ENCODE measurements at regions not wholly inside any gene's neighbourhood (a gene's known extent, or its start where the extent isn't known, plus 50 kb on each side); places are given as distances from the start of the nearest gene placed in this dataset.

GRCh38 chr9:115395511-115396021, 277.6 kb upstream of the TNC start:
- intact Hi-C loops (cut with micrococcal nuclease), result loop anchor here (10.0 kb wide), 1 partner anchor 711 kb away; the partner anchor contains the start of gene TEX48
- H3K36me3 Mint-ChIP-seq (ENCODE audit: low read depth), result no peaks in the 10 kb centered on the region

DNA sequence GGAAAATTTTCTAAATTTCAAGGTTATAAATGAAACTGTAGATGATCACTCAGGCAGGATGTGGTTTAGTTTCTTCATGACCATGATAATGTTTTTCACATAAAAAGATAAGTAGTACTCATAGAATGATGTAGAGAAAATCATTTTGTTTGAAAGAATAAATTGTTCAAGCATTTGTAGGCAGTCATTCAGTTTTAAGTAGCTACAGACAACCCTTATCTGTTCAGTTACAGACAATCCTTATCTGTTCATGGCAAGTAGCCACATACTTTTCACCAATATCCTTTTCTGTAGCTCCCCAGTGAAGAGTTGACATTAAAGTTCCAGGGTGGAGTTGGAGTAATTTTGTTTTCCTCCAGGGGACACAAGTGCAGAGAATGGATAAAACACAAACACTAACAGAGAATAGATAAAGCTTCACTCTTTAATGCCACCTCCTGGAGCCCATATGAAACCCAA, 278.1 kb upstream of the TNC start:
- Mint-ChIP-seq H3K27me3 (ENCODE audit: low read depth) (no peaks in the 10 kb centered on the region), H3K4me3 (ENCODE audit: low read depth) (no peak overlapping the region), H3K4me1 (ENCODE audit: low read depth) (peaks cover 2% of the 10 kb centered on the region), H3K36me3 (ENCODE audit: low read depth) (no peaks in the 10 kb centered on the region), H3K27ac (no peak overlapping the region), H3K9me3 (no peaks in the 10 kb centered on the region)
- intact Hi-C loops (cut with micrococcal nuclease), result loop anchor here (10.0 kb wide), 1 partner anchor 711 kb away; the partner anchor contains the start of gene TEX48
- no peak for DNase-seq (ENCODE audit: low spot score)

More at GRCh38 chr9:115395511-115396021, 277.6 kb upstream of the TNC start:
- Mint-ChIP-seq H3K4me3 (ENCODE audit: low read depth) (no peak overlapping the region), H3K9me3 (no peaks in the 10 kb centered on the region), H3K27me3 (ENCODE audit: low read depth) (no peaks in the 10 kb centered on the region), H3K27ac (no peak overlapping the region), H3K4me1 (ENCODE audit: low read depth) (peaks cover 2% of the 10 kb centered on the region)
- no peak for DNase-seq (ENCODE audit: low spot score)

DNA sequence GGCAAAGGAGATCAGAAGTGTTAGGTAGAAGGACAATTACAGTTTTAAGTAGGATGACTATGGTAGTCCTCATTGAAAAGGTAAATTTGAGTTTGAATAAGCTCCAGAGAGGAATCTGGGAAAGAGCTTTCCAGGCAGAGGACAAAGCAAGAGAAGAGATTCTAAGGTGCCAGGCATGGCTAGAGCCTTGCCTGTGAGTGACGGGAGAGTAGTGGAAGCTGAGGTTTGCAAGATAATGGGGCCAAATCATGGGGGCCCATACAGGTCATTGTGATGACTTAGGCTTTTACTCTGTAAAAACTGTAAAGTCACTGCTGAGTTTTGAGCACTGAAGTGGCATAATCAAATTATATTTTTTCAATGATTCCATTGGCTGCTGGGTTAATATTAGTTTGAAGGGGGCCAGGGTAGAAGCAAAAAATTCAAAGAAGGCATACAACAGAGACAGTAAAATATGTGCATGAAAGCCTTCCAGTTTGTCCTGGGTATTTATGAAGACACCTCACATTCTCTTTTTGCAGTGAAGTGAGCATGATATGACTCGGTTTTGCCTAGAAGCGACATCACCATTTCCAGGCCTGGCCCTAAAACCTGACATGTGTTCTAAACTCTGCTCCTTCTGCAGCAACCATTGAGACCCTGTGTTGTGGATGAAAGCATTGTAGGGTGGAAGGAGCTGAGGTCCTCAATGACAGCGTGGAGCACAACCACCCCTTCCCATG, 279.8 kb upstream of the TNC start:
- Mint-ChIP-seq H3K27ac (no peak overlapping the region), H3K4me1 (ENCODE audit: low read depth) (peaks cover 2% of the 10 kb centered on the region), H3K27me3 (ENCODE audit: low read depth) (no peaks in the 10 kb centered on the region), H3K9me3 (no peaks in the 10 kb centered on the region), H3K4me3 (ENCODE audit: low read depth) (no peak overlapping the region), H3K36me3 (ENCODE audit: low read depth) (no peaks in the 10 kb centered on the region)
- intact Hi-C loops (cut with micrococcal nuclease), result loop anchor here (10.0 kb wide), 1 partner anchor 713 kb away; the partner anchor contains the start of gene TEX48
- DNase-seq (ENCODE audit: low spot score), result no peak

DNA sequence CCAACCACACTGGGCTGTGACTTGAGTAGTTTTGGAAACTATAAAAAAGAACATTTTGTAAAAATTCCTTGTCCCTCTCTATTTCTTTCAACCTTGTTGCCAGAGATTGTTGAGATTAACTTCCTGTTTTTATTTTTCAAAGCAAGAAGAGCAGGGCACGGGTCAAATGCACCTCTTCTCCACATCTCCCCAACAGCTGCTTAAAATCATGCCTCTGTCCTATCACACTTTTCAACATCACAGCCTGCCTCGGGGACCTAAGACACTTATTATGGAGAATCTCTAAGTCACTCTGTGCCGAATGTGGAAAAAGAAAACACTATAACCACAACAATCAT, 280.3 kb upstream of the TNC start:
- H3K27me3 Mint-ChIP-seq (ENCODE audit: low read depth), result no peaks in the 10 kb centered on the region
- peaks cover 2% of the 10 kb centered on the region for H3K4me1 Mint-ChIP-seq (ENCODE audit: low read depth)
- no peak overlapping the region for H3K27ac Mint-ChIP-seq
- intact Hi-C loops (cut with micrococcal nuclease), result loop anchor here (10.0 kb wide), 1 partner anchor 713 kb away; the partner anchor contains the start of gene TEX48
- no peaks in the 10 kb centered on the region for H3K36me3 Mint-ChIP-seq (ENCODE audit: low read depth)
- no peaks in the 10 kb centered on the region for H3K9me3 Mint-ChIP-seq
- no peak overlapping the region for H3K4me3 Mint-ChIP-seq (ENCODE audit: low read depth)
- DNase-seq (ENCODE audit: low spot score), result no peak

GRCh38 chr9:115398996-115399395, 281.0 kb upstream of the TNC start:
- H3K27ac Mint-ChIP-seq, result no peak overlapping the region
- H3K36me3 Mint-ChIP-seq (ENCODE audit: low read depth), result no peaks in the 10 kb centered on the region
- H3K4me1 Mint-ChIP-seq (ENCODE audit: low read depth), result peaks cover 2% of the 10 kb centered on the region
- no peaks in the 10 kb centered on the region for H3K9me3 Mint-ChIP-seq
- no peaks in the 10 kb centered on the region for H3K27me3 Mint-ChIP-seq (ENCODE audit: low read depth)
- no peak overlapping the region for H3K4me3 Mint-ChIP-seq (ENCODE audit: low read depth)
- DNase-seq (ENCODE audit: low spot score), result no peak
- intact Hi-C loops (cut with micrococcal nuclease), result loop anchor here (10.0 kb wide), 1 partner anchor 714 kb away; the partner anchor contains the start of gene TEX48

GRCh38 chr9:115400796-115401195, 282.8 kb upstream of the TNC start:
- no peak overlapping the region for H3K4me3 Mint-ChIP-seq (ENCODE audit: low read depth)
- H3K36me3 Mint-ChIP-seq (ENCODE audit: low read depth), result no peaks in the 10 kb centered on the region
- no peaks in the 10 kb centered on the region for H3K9me3 Mint-ChIP-seq
- no peaks in the 10 kb centered on the region for H3K27me3 Mint-ChIP-seq (ENCODE audit: low read depth)
- DNase-seq (ENCODE audit: low spot score), result no peak
- peaks cover 2% of the 10 kb centered on the region for H3K4me1 Mint-ChIP-seq (ENCODE audit: low read depth)
- intact Hi-C loops (cut with micrococcal nuclease), result no loop called here
- no peak overlapping the region for H3K27ac Mint-ChIP-seq

- no peak overlapping the region for H3K4me3 Mint-ChIP-seq (ENCODE audit: low read depth)
- DNase-seq (ENCODE audit: low spot score), result no peak
- no peak overlapping the region for H3K27ac Mint-ChIP-seq
- no peaks in the 10 kb centered on the region for H3K9me3 Mint-ChIP-seq
- H3K27me3 Mint-ChIP-seq (ENCODE audit: low read depth), result no peaks in the 10 kb centered on the region
- intact Hi-C loops (cut with micrococcal nuclease), result no loop called here
- no peaks in the 10 kb centered on the region for H3K36me3 Mint-ChIP-seq (ENCODE audit: low read depth)
- no peaks in the 10 kb centered on the region for H3K4me1 Mint-ChIP-seq (ENCODE audit: low read depth)
Measured at GRCh38 chr9:115401756-115402327, 283.9 kb upstream of the TNC start.

GRCh38 chr9:115403753-115404152, 285.8 kb upstream of the TNC start:
- no peak overlapping the region for H3K27ac Mint-ChIP-seq
- no peaks in the 10 kb centered on the region for H3K27me3 Mint-ChIP-seq (ENCODE audit: low read depth)
- intact Hi-C loops (cut with micrococcal nuclease), result no loop called here
- H3K9me3 Mint-ChIP-seq, result no peaks in the 10 kb centered on the region
- DNase-seq (ENCODE audit: low spot score), result no peak
- no peak overlapping the region for H3K4me3 Mint-ChIP-seq (ENCODE audit: low read depth)
- no peaks in the 10 kb centered on the region for H3K36me3 Mint-ChIP-seq (ENCODE audit: low read depth)
- no peaks in the 10 kb centered on the region for H3K4me1 Mint-ChIP-seq (ENCODE audit: low read depth)

DNA sequence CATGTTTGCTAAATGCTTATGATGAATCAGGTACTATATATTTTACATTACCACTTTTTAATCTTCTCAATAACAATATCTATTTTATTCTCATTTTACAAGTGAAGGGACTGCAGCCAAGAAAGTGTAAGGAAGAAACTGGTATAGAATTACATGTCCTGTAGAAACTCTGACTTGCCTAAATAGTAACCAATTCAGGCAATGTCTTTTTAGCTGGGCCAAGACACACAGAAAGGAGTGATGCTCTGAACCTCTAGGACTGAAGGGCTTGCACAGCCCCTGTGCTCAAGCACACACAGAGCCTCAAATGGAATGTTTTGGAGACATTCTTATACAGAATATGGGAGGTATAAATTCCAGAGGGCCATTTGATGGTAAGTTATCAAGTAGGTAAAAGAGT, 286.4 kb upstream of the TNC start:
- intact Hi-C loops (cut with micrococcal nuclease), result no loop called here
- Mint-ChIP-seq H3K36me3 (ENCODE audit: low read depth) (no peaks in the 10 kb centered on the region), H3K9me3 (no peaks in the 10 kb centered on the region), H3K4me3 (ENCODE audit: low read depth) (no peak overlapping the region), H3K4me1 (ENCODE audit: low read depth) (no peaks in the 10 kb centered on the region), H3K27ac (no peak overlapping the region), H3K27me3 (ENCODE audit: low read depth) (peaks cover 2% of the 10 kb centered on the region)
- DNase-seq (ENCODE audit: low spot score), result no peak

DNA sequence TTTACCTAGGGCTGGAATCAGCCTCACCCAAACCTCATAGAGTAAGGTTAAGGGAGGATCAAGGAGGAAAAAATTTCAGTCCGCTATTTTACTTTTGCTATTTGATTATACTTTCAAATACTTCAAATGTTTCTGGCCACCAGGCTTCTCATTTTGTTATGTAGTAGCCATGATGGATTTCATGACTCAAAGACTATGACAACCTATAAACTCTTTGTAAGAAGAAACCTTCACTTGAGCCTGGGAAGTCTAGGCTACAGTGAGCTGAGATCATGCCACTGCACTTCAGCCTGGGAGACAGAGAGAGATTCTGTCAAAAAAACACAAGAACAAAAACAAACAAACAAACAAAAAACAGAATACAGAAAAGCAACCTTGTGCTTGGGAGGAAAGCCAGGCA, 293.6 kb upstream of the TNC start:
- Mint-ChIP-seq H3K4me1 (ENCODE audit: low read depth) (no peaks in the 10 kb centered on the region), H3K27ac (no peak overlapping the region), H3K4me3 (ENCODE audit: low read depth) (no peak overlapping the region), H3K36me3 (ENCODE audit: low read depth) (no peaks in the 10 kb centered on the region), H3K9me3 (no peaks in the 10 kb centered on the region), H3K27me3 (ENCODE audit: low read depth) (peaks cover 2% of the 10 kb centered on the region)
- no peak for DNase-seq (ENCODE audit: low spot score)
- intact Hi-C loops (cut with micrococcal nuclease), result no loop called here

DNA sequence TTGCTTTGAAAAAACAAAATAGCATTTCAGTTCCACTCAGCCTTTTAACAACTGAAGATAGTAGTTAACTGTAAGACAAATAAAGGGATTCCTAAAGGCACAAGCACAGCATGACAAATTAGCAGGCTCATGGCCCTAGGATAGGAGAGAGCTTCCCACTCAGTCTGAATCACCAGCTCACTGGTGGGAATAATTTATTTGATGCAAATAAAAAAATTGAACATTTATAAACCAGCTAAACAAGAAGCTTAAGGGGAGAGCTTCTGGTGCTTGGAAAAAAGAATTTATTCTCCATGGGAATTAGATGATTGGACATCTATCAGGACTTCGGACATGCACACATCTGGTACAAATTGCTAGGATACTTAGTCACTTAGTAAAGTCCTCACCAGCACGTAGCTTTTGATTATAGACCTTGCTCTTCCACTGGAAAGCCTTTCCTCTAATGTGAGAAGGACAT, 294.1 kb upstream of the TNC start:
- DNase-seq (ENCODE audit: low spot score), result no peak
- no peak overlapping the region for H3K4me3 Mint-ChIP-seq (ENCODE audit: low read depth)
- intact Hi-C loops (cut with micrococcal nuclease), result no loop called here
- H3K4me1 Mint-ChIP-seq (ENCODE audit: low read depth), result no peaks in the 10 kb centered on the region
- peaks cover 2% of the 10 kb centered on the region for H3K27me3 Mint-ChIP-seq (ENCODE audit: low read depth)
- H3K9me3 Mint-ChIP-seq, result no peaks in the 10 kb centered on the region
- H3K36me3 Mint-ChIP-seq (ENCODE audit: low read depth), result no peaks in the 10 kb centered on the region
- no peak overlapping the region for H3K27ac Mint-ChIP-seq

- intact Hi-C loops (cut with micrococcal nuclease), result no loop called here
- no peaks in the 10 kb centered on the region for H3K9me3 Mint-ChIP-seq
- no peak for DNase-seq (ENCODE audit: low spot score)
- no peaks in the 10 kb centered on the region for H3K4me1 Mint-ChIP-seq (ENCODE audit: low read depth)
- H3K27me3 Mint-ChIP-seq (ENCODE audit: low read depth), result peaks cover 2% of the 10 kb centered on the region
- no peak overlapping the region for H3K27ac Mint-ChIP-seq
- H3K4me3 Mint-ChIP-seq (ENCODE audit: low read depth), result no peak overlapping the region
- no peaks in the 10 kb centered on the region for H3K36me3 Mint-ChIP-seq (ENCODE audit: low read depth)
Measured at GRCh38 chr9:115412656-115413055, 294.7 kb upstream of the TNC start.

GRCh38 chr9:115413304-115413703, 295.3 kb upstream of the TNC start:
- H3K36me3 Mint-ChIP-seq (ENCODE audit: low read depth), result no peaks in the 10 kb centered on the region
- H3K4me3 Mint-ChIP-seq (ENCODE audit: low read depth), result no peak overlapping the region
- no peaks in the 10 kb centered on the region for H3K9me3 Mint-ChIP-seq
- peaks cover 2% of the 10 kb centered on the region for H3K27me3 Mint-ChIP-seq (ENCODE audit: low read depth)
- no peak for DNase-seq (ENCODE audit: low spot score)
- H3K27ac Mint-ChIP-seq, result no peak overlapping the region
- H3K4me1 Mint-ChIP-seq (ENCODE audit: low read depth), result no peaks in the 10 kb centered on the region
- intact Hi-C loops (cut with micrococcal nuclease), result no loop called here

All from activated T-helper 2 cell treated with anti-CD3 and anti-CD28 coated beads, Interferon-gamma antibody, Interleukin-2, Interleukin-4, amounts not matched to agents 10 μg/mL and 5 μg/mL and 100 μg/mL, durations not matched to agents 14 hours and 24 hours and 36 hours (primary cell).